ENCODE measurements at regions not wholly inside any gene's neighbourhood (a gene's known extent, or its start where the extent isn't known, plus 50 kb on each side); places are given as distances from the start of the nearest gene placed in this dataset.
A peak's percentile ranks its signal among the peaks of the same experiment; 100 is the strongest.

- TF ChIP-seq, protein P1, sequence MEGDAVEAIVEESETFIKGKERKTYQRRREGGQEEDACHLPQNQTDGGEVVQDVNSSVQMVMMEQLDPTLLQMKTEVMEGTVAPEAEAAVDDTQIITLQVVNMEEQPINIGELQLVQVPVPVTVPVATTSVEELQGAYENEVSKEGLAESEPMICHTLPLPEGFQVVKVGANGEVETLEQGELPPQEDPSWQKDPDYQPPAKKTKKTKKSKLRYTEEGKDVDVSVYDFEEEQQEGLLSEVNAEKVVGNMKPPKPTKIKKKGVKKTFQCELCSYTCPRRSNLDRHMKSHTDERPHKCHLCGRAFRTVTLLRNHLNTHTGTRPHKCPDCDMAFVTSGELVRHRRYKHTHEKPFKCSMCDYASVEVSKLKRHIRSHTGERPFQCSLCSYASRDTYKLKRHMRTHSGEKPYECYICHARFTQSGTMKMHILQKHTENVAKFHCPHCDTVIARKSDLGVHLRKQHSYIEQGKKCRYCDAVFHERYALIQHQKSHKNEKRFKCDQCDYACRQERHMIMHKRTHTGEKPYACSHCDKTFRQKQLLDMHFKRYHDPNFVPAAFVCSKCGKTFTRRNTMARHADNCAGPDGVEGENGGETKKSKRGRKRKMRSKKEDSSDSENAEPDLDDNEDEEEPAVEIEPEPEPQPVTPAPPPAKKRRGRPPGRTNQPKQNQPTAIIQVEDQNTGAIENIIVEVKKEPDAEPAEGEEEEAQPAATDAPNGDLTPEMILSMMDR (IDR thresholded peaks at IDR 0.05; ENCODE audit: low read depth, low read length) = no peak
- Histone ChIP-seq H3K36me3 (no peaks in the 10 kb centered on the region), H3K27ac (no peak overlapping the region), H3K27me3 (no peaks in the 10 kb centered on the region), H3K9me3 (ENCODE audit: low read depth) (no peaks in the 10 kb centered on the region), H3K4me3 (no peak overlapping the region), H3K4me1 (ENCODE audit: low read depth) (no peaks in the 10 kb centered on the region)
- peak in 1 of 2 donors; percentile 85 for DNase-seq (ENCODE audit: low read depth in 1 of 2, low spot score in 1 of 2)
Measured at GRCh38 chr9:86550401-86550800, 196.2 kb upstream of the TUT7 start.

DNA sequence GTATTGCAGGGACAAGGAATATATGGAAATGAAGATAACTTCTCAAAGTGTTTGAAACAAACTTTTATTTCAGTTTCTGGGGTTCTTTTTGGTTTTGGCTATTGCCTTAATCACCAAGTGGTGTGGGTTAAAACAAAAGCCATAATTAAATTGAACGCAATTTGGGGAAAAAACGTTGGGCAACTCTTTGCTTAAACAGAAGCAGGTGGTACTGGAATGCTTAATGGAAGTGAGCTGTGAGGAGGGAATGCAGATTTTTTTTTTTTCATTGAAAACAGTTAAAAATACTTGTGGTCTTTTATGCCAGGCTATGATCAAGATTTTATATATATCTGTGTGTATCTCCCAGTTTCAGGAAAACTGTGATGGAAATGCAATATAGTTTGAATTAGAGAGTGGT is 195.7 kb upstream of the TUT7 start:
- no peak overlapping the region for H3K27ac ChIP-seq
- no peaks in the 10 kb centered on the region for H3K27me3 ChIP-seq
- H3K4me3 ChIP-seq = no peak overlapping the region
- peak in 1 of 2 donors; percentile 12 for DNase-seq (ENCODE audit: low read depth in 1 of 2, low spot score in 1 of 2)
- no peaks in the 10 kb centered on the region for H3K9me3 ChIP-seq (ENCODE audit: low read depth)
- no peaks in the 10 kb centered on the region for H3K4me1 ChIP-seq (ENCODE audit: low read depth)
- H3K36me3 ChIP-seq = no peaks in the 10 kb centered on the region
- TF ChIP-seq, protein P1 (IDR thresholded peaks at IDR 0.05; ENCODE audit: low read depth, low read length) = no peak

- no peaks in the 10 kb centered on the region for H3K27me3 ChIP-seq
- H3K9me3 ChIP-seq (ENCODE audit: low read depth) = no peaks in the 10 kb centered on the region
- DNase-seq (ENCODE audit: low read depth in 1 of 2, low spot score in 1 of 2) = peak in 1 of 2 donors; percentile 53
- TF ChIP-seq, protein P1 (IDR thresholded peaks at IDR 0.05; ENCODE audit: low read depth, low read length) = no peak
- no peak overlapping the region for H3K27ac ChIP-seq
- H3K4me3 ChIP-seq = no peak overlapping the region
- H3K4me1 ChIP-seq (ENCODE audit: low read depth) = no peaks in the 10 kb centered on the region
- H3K36me3 ChIP-seq = no peaks in the 10 kb centered on the region
Measured at GRCh38 chr9:86549401-86549811, 195.2 kb upstream of the TUT7 start.

DNA sequence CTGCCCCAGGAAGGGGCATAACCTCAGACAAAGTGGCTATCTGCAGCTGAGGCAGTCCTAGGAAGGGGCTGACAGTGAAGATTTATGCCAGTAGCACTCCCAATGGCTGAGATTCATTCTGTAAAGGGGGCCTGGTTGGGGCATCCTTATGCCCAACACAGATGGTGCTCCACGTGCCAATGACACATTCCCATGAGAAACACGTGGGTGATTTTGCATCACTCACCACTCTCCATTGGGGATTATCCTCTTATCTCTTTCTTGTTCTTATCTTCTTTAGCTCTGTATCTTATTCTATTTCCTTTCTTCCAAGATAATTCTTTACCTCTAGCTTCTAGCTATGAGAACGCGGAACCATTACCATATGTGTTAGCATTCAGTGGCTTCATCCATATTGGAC is 194.0 kb upstream of the TUT7 start:
- DNase-seq (ENCODE audit: low read depth in 1 of 2, low spot score in 1 of 2) = no peak
- Histone ChIP-seq H3K27ac (no peak overlapping the region), H3K36me3 (no peaks in the 10 kb centered on the region)

GRCh38 chr9:86547571-86547970 is 193.4 kb upstream of the TUT7 start:
- Histone ChIP-seq H3K4me1 (ENCODE audit: low read depth) (no peaks in the 10 kb centered on the region), H3K36me3 (no peaks in the 10 kb centered on the region), H3K4me3 (no peak overlapping the region), H3K27ac (no peak overlapping the region), H3K27me3 (no peaks in the 10 kb centered on the region), H3K9me3 (ENCODE audit: low read depth) (no peaks in the 10 kb centered on the region)
- DNase-seq (ENCODE audit: low read depth in 1 of 2, low spot score in 1 of 2) = no peak
- TF ChIP-seq, protein P1 (IDR thresholded peaks at IDR 0.05; ENCODE audit: low read depth, low read length) = no peak

More for the DNA sequence above, 194.0 kb upstream of the TUT7 start:
- TF ChIP-seq, protein P1 (IDR thresholded peaks at IDR 0.05; ENCODE audit: low read depth, low read length) = no peak
- no peaks in the 10 kb centered on the region for H3K4me1 ChIP-seq (ENCODE audit: low read depth)
- H3K9me3 ChIP-seq (ENCODE audit: low read depth) = no peaks in the 10 kb centered on the region
- H3K4me3 ChIP-seq = no peak overlapping the region
- H3K27me3 ChIP-seq = no peaks in the 10 kb centered on the region

- Histone ChIP-seq H3K27me3 (no peaks in the 10 kb centered on the region), H3K4me3 (no peak overlapping the region), H3K9me3 (ENCODE audit: low read depth) (no peaks in the 10 kb centered on the region), H3K4me1 (ENCODE audit: low read depth) (no peaks in the 10 kb centered on the region), H3K36me3 (no peaks in the 10 kb centered on the region), H3K27ac (no peak overlapping the region)
- DNase-seq (ENCODE audit: low read depth in 1 of 2, low spot score in 1 of 2) = no peak
- TF ChIP-seq, protein P1 (IDR thresholded peaks at IDR 0.05; ENCODE audit: low read depth, low read length) = no peak
Measured at GRCh38 chr9:86546712-86547111, 192.5 kb upstream of the TUT7 start.
